COLO668 (cell line): ENCODE measurements at regions not wholly inside any gene's neighbourhood (a gene's known extent, or its start where the extent isn't known, plus 50 kb on each side); places are given as distances from the start of the nearest gene placed in this dataset.

Experiments used
- DNase-seq: peaks from one replicate; lab custom pipeline; 2025; ENCODE audit not compliant: unreplicated experiment; lab: John Stamatoyannopoulos, UW

- no peak for DNase-seq
Measured at GRCh38 chr13:50191004-50191403, 175.8 kb downstream of the KCNRG start.

GRCh38 chr13:50192272-50192813 lies 177.1 kb downstream of the KCNRG start:
- DNase-seq, result no peak

- DNase-seq, result no peak
Measured at GRCh38 chr13:50195045-50195444, 179.8 kb downstream of the KCNRG start.

GRCh38 chr13:50196118-50196517 lies 180.9 kb downstream of the KCNRG start:
- DNase-seq, result no peak

GRCh38 chr13:50197705-50198104 lies 182.5 kb downstream of the KCNRG start:
- DNase-seq, result no peak

- no peak for DNase-seq
Measured at GRCh38 chr13:50198508-50198907, 183.3 kb downstream of the KCNRG start.

- no peak for DNase-seq
Measured at GRCh38 chr13:50200569-50200968, 185.3 kb downstream of the KCNRG start.

GRCh38 chr13:50200988-50201387 lies 185.7 kb downstream of the KCNRG start:
- DNase-seq, result no peak

GRCh38 chr13:50202485-50202884 lies 187.2 kb downstream of the KCNRG start:
- no peak for DNase-seq

GRCh38 chr13:50203256-50203941 lies 188.2 kb downstream of the KCNRG start:
- DNase-seq, result no peak

GRCh38 chr13:50205581-50205980 lies 190.3 kb downstream of the KCNRG start:
- no peak for DNase-seq

- no peak for DNase-seq
Measured at GRCh38 chr13:50208826-50209335, 193.6 kb downstream of the KCNRG start.

GRCh38 chr13:50209631-50210030 lies 194.4 kb downstream of the KCNRG start:
- no peak for DNase-seq

- DNase-seq, result no peak
Measured at GRCh38 chr13:50213526-50213925, 198.3 kb downstream of the KCNRG start.

GRCh38 chr13:50214514-50214913 lies 199.3 kb downstream of the KCNRG start:
- DNase-seq, result no peak

GRCh38 chr13:50215399-50215798 lies 200.2 kb downstream of the KCNRG start:
- no peak for DNase-seq

- no peak for DNase-seq
Measured at GRCh38 chr13:50219743-50220142, 204.5 kb downstream of the KCNRG start.

GRCh38 chr13:50220938-50221337 lies 205.7 kb downstream of the KCNRG start:
- DNase-seq, result no peak

GRCh38 chr13:50222569-50223332 lies 207.5 kb downstream of the KCNRG start:
- no peak for DNase-seq

GRCh38 chr13:50224534-50224933 lies 209.3 kb downstream of the KCNRG start:
- no peak for DNase-seq

GRCh38 chr13:50225193-50226155 lies 210.2 kb downstream of the KCNRG start:
- DNase-seq, result no peak
